ENCODE measurements at regions not wholly inside any gene's neighbourhood (a gene's known extent, or its start where the extent isn't known, plus 50 kb on each side); places are given as distances from the start of the nearest gene placed in this dataset.

DNA sequence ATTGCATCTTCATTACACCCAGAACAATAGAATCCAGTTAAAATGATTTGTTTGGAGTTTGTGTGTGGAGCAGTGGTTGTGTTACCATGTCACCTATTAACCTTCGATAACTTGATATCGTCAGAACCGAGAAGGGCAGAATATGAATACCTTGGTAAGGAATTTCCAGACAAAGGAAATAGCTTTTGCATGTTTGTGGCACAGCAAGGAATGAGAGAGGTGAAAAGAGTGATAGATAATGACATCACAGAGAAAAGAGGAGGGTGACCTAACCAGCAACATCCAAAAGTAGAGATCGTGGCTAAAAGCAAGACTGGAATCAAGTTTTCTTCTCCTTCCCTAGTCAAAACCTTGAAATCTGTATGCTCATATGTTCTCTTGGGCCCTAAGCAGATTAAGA is 244.6 kb upstream of the NEGR1 start:
- DNase-seq (ENCODE audit: low read depth), result peak; percentile 20
- no peaks in the 10 kb centered on the region for H3K36me3 ChIP-seq (ENCODE audit: control insufficient read depth, insufficient read depth, low read length)

DNA sequence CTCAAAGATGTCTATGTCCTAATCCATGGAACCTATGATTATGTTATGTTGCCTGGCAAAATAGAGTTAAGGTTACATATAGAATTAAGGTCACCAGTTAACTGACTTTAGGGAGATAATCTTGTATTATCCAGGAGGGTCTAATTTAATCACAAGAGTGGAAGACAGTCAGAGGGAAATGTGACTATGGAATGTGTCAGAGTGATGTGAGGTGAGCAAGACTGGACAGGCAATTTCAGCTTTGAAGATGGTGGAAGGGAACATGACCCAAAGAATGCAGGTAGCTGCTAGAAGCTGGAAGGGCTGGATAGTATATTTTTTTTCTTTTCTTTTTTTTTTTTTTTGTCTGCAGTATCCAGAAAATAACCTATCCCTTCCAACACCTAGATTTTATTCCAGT is 241.7 kb upstream of the NEGR1 start:
- DNase-seq (ENCODE audit: low read depth), result peak; percentile 33
- Histone ChIP-seq H3K4me3 (ENCODE audit: low read depth, low read length) (no peak overlapping the region), H3K27me3 (ENCODE audit: control insufficient read depth, insufficient read depth, low read length) (no peaks in the 10 kb centered on the region), H3K36me3 (ENCODE audit: control insufficient read depth, insufficient read depth, low read length) (no peaks in the 10 kb centered on the region)
- no peak for FAIRE-seq
- TF ChIP-seq, protein P1, sequence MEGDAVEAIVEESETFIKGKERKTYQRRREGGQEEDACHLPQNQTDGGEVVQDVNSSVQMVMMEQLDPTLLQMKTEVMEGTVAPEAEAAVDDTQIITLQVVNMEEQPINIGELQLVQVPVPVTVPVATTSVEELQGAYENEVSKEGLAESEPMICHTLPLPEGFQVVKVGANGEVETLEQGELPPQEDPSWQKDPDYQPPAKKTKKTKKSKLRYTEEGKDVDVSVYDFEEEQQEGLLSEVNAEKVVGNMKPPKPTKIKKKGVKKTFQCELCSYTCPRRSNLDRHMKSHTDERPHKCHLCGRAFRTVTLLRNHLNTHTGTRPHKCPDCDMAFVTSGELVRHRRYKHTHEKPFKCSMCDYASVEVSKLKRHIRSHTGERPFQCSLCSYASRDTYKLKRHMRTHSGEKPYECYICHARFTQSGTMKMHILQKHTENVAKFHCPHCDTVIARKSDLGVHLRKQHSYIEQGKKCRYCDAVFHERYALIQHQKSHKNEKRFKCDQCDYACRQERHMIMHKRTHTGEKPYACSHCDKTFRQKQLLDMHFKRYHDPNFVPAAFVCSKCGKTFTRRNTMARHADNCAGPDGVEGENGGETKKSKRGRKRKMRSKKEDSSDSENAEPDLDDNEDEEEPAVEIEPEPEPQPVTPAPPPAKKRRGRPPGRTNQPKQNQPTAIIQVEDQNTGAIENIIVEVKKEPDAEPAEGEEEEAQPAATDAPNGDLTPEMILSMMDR (IDR thresholded peaks at IDR 0.05; ENCODE audit: insufficient read depth, low read length, severe bottlenecking), result no peak

More for the DNA sequence above, 244.6 kb upstream of the NEGR1 start:
- Histone ChIP-seq H3K4me3 (ENCODE audit: low read depth, low read length) (no peak overlapping the region), H3K27me3 (ENCODE audit: control insufficient read depth, insufficient read depth, low read length) (no peaks in the 10 kb centered on the region)
- FAIRE-seq, result no peak
- TF ChIP-seq, protein P1 (IDR thresholded peaks at IDR 0.05; ENCODE audit: insufficient read depth, low read length, severe bottlenecking), result no peak

DNA sequence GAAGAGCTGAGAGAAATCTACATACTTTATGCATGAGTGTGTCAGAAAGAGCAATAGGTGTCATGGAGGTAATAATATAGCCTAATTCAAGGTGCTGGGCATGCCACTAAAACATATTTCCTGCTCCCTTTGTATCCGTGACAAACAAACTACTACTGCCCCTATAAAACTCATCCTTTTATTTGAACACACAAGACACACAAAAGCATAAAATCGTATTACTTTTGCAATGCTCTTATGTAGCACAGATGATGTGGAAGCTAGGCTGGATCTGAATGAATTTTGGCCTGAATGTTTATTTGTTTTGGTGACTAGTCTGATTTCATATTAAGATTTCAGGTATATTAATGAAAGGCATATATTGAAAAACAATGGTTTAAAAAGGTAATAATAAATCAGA is 239.3 kb upstream of the NEGR1 start:
- Histone ChIP-seq H3K4me3 (ENCODE audit: low read depth, low read length) (no peak overlapping the region), H3K36me3 (ENCODE audit: control insufficient read depth, insufficient read depth, low read length) (no peaks in the 10 kb centered on the region), H3K27me3 (ENCODE audit: control insufficient read depth, insufficient read depth, low read length) (no peaks in the 10 kb centered on the region)
- no peak for FAIRE-seq
- TF ChIP-seq, protein P1 (IDR thresholded peaks at IDR 0.05; ENCODE audit: insufficient read depth, low read length, severe bottlenecking), result no peak
- DNase-seq (ENCODE audit: low read depth), result peak; percentile 28

DNA sequence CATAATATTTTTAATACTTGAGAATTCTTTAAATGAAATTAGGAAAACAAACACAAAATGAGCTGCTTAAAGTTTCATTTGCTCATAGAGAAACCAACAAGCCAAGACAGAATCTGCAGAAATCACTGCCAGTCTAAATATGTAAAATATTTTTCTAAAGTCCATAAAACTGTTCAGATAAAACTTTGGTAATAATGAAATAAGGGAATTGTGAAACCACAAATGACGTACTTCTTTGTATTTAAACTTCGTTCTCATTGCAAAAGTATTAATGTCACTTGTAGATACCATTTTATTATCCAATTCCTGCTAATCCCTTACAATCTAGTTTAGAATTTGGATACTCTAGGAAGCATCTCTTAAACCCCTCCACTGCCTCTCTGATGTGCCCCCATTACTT is 234.5 kb upstream of the NEGR1 start:
- TF ChIP-seq, protein P1 (IDR thresholded peaks at IDR 0.05; ENCODE audit: insufficient read depth, low read length, severe bottlenecking), result no peak
- H3K36me3 ChIP-seq (ENCODE audit: control insufficient read depth, insufficient read depth, low read length), result no peaks in the 10 kb centered on the region
- no peak overlapping the region for H3K4me3 ChIP-seq (ENCODE audit: low read depth, low read length)
- no peak for FAIRE-seq
- DNase-seq (ENCODE audit: low read depth), result no peak
- no peaks in the 10 kb centered on the region for H3K27me3 ChIP-seq (ENCODE audit: control insufficient read depth, insufficient read depth, low read length)

DNA sequence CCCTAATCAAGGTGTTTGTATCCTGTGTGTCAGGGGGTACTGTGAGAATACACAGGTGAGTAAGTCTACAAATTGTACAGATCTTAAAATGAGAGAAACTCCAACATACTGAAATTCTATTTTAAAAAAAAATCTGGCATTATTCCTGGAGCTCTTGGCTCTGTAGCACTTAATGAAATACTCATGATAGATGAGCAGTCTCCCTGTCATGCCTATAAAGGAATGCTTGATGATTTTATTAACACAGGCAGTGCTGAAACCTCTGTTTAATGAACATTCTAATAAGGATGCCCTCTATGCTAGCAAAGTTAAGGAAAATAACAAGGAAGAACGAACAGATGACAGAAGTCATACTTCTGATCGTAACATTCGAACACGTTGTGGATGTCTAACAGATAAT is 233.9 kb upstream of the NEGR1 start:
- H3K36me3 ChIP-seq (ENCODE audit: control insufficient read depth, insufficient read depth, low read length), result no peaks in the 10 kb centered on the region
- no peaks in the 10 kb centered on the region for H3K27me3 ChIP-seq (ENCODE audit: control insufficient read depth, insufficient read depth, low read length)
- no peak for DNase-seq (ENCODE audit: low read depth)
- TF ChIP-seq, protein P1 (IDR thresholded peaks at IDR 0.05; ENCODE audit: insufficient read depth, low read length, severe bottlenecking), result no peak
- no peak overlapping the region for H3K4me3 ChIP-seq (ENCODE audit: low read depth, low read length)
- FAIRE-seq, result no peak

DNA sequence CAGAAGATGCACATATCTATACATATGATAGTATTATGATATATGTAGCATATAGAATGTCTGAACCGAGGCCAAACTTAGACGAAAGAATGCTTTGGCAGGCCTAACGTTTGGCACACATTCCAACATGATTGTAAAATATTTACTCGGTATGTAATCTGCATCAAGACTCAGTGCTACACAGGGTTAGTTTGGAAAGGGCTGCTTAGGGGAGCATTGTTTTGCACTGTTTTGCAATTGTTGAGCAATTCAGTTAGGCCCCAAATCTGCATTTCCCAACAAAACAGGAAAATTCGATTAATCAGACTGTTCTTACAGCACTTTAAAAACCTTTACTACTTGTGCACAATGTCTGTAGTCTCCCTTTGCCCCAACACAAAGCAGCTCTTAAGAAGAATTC is 216.0 kb upstream of the NEGR1 start:
- Histone ChIP-seq H3K4me3 (ENCODE audit: low read depth, low read length) (no peak overlapping the region), H3K36me3 (ENCODE audit: control insufficient read depth, insufficient read depth, low read length) (no peaks in the 10 kb centered on the region), H3K27me3 (ENCODE audit: control insufficient read depth, insufficient read depth, low read length) (no peaks in the 10 kb centered on the region)
- DNase-seq (ENCODE audit: low read depth) (no peak), FAIRE-seq (no peak)
- TF ChIP-seq, protein P1 (IDR thresholded peaks at IDR 0.05; ENCODE audit: insufficient read depth, low read length, severe bottlenecking), result no peak
